Activated naive CD8-positive, alpha-beta T cell treated with anti-CD3 and anti-CD28 coated beads, Interleukin-2, amount 50 U/mL, for 24 hours (primary cell): ENCODE measurements at regions not wholly inside any gene's neighbourhood (a gene's known extent, or its start where the extent isn't known, plus 50 kb on each side); places are given as distances from the start of the nearest gene placed in this dataset.
A peak's percentile ranks its signal among the peaks of the same experiment; 100 is the strongest.
"Not testable (repeated sequence)": the region's sequence is repeated elsewhere in the genome, so short reads cannot be mapped to it uniquely, and the experiment has no call there.

Source experiments
- ATAC-seq: fragments of 150-1000 bp; cut with Tn5 transposase; one replicate; pipeline ENCODE4 v1.10.0; 2021
- DNase-seq: peaks from one replicate; pipeline ENCODE4 v3.0.0; 2021
- H3K27ac Mint-ChIP-seq: one replicate; pipeline ENCODE4 v1.8.0; 2021; ENCODE audit warnings: mild to moderate bottlenecking, mixed read lengths
- H3K27me3 Mint-ChIP-seq: one replicate; pipeline ENCODE4 v1.8.0; 2021; ENCODE audit warnings: mixed read lengths
- H3K36me3 Mint-ChIP-seq: one replicate; pipeline ENCODE4 v1.8.0; 2021; ENCODE audit warnings: low read depth, mixed read lengths
- H3K4me1 Mint-ChIP-seq: one replicate; pipeline ENCODE4 v1.8.0; 2021; ENCODE audit warnings: mixed read lengths
- H3K4me3 Mint-ChIP-seq: one replicate; pipeline ENCODE4 v1.8.0; 2021; ENCODE audit warnings: mild to moderate bottlenecking, moderate library complexity, mixed read lengths
- H3K9me3 Mint-ChIP-seq: one replicate; pipeline ENCODE4 v1.8.0; 2021; ENCODE audit warnings: mixed read lengths

GRCh38 chr12:42030588-42030987 lies 114.1 kb downstream of the GXYLT1 start:
- no peak for ATAC-seq
- Mint-ChIP-seq H3K4me1 (no peaks in the 10 kb centered on the region), H3K27ac (no peak overlapping the region), H3K36me3 (no peaks in the 10 kb centered on the region), H3K4me3 (no peak overlapping the region), H3K27me3 (peaks cover 5% of the 10 kb centered on the region), H3K9me3 (no peaks in the 10 kb centered on the region)
- no peak for DNase-seq

GRCh38 chr12:42027546-42027945 lies 117.1 kb downstream of the GXYLT1 start:
- Mint-ChIP-seq H3K9me3 (no peaks in the 10 kb centered on the region), H3K4me3 (no peak overlapping the region), H3K36me3 (no peaks in the 10 kb centered on the region), H3K27me3 (peaks cover 17% of the 10 kb centered on the region), H3K4me1 (peaks cover 8% of the 10 kb centered on the region), H3K27ac (no peak overlapping the region)
- no peak for DNase-seq
- ATAC-seq, result no peak

GRCh38 chr12:42024495-42024830 lies 120.2 kb downstream of the GXYLT1 start:
- no peak for DNase-seq
- ATAC-seq, result no peak
- H3K4me3 Mint-ChIP-seq, result peak overlapping the region; percentile 61
- H3K4me1 Mint-ChIP-seq, result peaks cover 8% of the 10 kb centered on the region
- H3K36me3 Mint-ChIP-seq, result no peaks in the 10 kb centered on the region
- no peaks in the 10 kb centered on the region for H3K9me3 Mint-ChIP-seq
- H3K27me3 Mint-ChIP-seq, result peaks cover 18% of the 10 kb centered on the region
- no peak overlapping the region for H3K27ac Mint-ChIP-seq

DNA sequence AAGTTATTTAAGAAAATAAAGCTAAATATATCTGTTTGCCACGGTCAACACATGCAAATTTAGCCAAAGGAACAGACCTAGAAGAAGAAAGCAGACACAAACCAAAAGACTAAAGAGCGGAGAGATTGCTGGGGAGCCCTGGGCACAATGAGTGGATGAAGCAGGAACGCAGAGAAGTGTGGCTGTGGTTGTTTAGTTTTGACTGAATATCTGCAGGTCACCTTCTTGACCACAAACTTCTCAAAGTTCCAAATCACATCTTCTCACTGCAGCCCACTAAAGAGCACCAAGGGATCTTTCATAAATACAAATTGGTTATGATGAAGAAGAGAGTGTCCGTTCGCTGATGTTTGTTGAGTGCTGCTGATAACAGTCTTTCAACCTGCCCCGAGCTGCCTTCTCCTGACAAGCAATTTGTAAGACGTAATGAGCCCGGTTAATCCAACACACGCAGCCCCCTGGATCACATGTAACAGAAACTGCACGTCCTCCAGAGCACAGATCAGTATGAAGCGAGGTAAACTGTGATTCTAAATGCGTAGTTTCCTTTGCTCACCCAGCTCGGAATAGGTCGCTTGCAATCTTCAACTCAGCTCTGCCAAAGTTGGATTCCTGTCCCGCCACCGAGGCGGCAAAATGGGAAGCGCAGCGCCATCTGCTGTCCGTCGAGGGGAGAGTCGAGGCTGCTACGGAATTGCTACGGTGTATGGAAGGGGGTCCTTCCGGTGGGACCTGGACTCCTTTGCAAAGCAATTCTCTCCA lies 120.8 kb downstream of the GXYLT1 start:
- Mint-ChIP-seq H3K27ac (no peak overlapping the region), H3K27me3 (peaks cover 18% of the 10 kb centered on the region), H3K36me3 (no peaks in the 10 kb centered on the region), H3K9me3 (no peaks in the 10 kb centered on the region), H3K4me3 (peak overlapping the region; percentile 61), H3K4me1 (peaks cover 8% of the 10 kb centered on the region)
- DNase-seq (peak; percentile 75), ATAC-seq (peak; percentile 81)

GRCh38 chr12:42021937-42022336 lies 122.7 kb downstream of the GXYLT1 start:
- H3K4me3 Mint-ChIP-seq, DNase-seq, H3K36me3 Mint-ChIP-seq, ATAC-seq, H3K27ac Mint-ChIP-seq, H3K9me3 Mint-ChIP-seq, H3K4me1 Mint-ChIP-seq: not testable (repeated sequence)
- peaks cover 18% of the 10 kb centered on the region for H3K27me3 Mint-ChIP-seq

DNA sequence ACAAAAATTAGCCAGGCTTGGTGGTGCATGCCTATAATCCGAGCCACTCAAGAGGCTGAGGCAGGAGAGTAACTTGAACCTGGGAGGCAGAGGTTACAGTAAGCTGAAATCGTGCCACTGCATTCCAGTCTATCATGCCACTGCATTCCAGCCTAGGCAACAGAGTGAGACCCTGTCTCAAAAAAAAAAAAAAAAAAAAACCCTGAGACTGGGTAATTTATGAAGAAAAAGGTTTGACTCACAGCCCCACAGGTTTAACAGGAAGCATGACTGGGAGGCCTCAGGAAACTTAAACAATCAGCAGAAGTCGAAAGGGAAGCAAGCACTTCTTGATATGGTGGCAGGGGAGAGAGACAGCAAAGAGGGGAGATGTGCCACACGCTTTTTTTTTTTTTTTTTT lies 123.2 kb downstream of the GXYLT1 start:
- H3K36me3 Mint-ChIP-seq, result no peaks in the 10 kb centered on the region
- ATAC-seq (no peak), DNase-seq (no peak)
- H3K4me1 Mint-ChIP-seq, result peaks cover 8% of the 10 kb centered on the region
- H3K27ac Mint-ChIP-seq, result no peak overlapping the region
- H3K4me3 Mint-ChIP-seq, result no peak overlapping the region
- peaks cover 18% of the 10 kb centered on the region for H3K27me3 Mint-ChIP-seq
- H3K9me3 Mint-ChIP-seq, result no peaks in the 10 kb centered on the region

- no peak overlapping the region for H3K4me3 Mint-ChIP-seq
- no peak for DNase-seq
- ATAC-seq, result no peak
- no peak overlapping the region for H3K27ac Mint-ChIP-seq
- H3K36me3 Mint-ChIP-seq, result no peaks in the 10 kb centered on the region
- peaks cover 18% of the 10 kb centered on the region for H3K27me3 Mint-ChIP-seq
- no peaks in the 10 kb centered on the region for H3K9me3 Mint-ChIP-seq
- H3K4me1 Mint-ChIP-seq, result peaks cover 8% of the 10 kb centered on the region
Measured at GRCh38 chr12:42020226-42020625, 124.4 kb downstream of the GXYLT1 start.

- H3K27ac Mint-ChIP-seq, result no peak overlapping the region
- peaks cover 8% of the 10 kb centered on the region for H3K4me1 Mint-ChIP-seq
- no peaks in the 10 kb centered on the region for H3K36me3 Mint-ChIP-seq
- H3K27me3 Mint-ChIP-seq, result peaks cover 18% of the 10 kb centered on the region
- H3K4me3 Mint-ChIP-seq, result no peak overlapping the region
- DNase-seq, result no peak
- ATAC-seq, result no peak
- H3K9me3 Mint-ChIP-seq, result no peaks in the 10 kb centered on the region
Measured at GRCh38 chr12:42019746-42020145, 124.9 kb downstream of the GXYLT1 start.

- Mint-ChIP-seq H3K9me3 (no peaks in the 10 kb centered on the region), H3K36me3 (no peaks in the 10 kb centered on the region), H3K4me3 (no peak overlapping the region), H3K27me3 (peaks cover 6% of the 10 kb centered on the region), H3K4me1 (no peaks in the 10 kb centered on the region), H3K27ac (no peak overlapping the region)
- no peak for ATAC-seq
- no peak for DNase-seq
Measured at GRCh38 chr12:42017051-42017450, 127.6 kb downstream of the GXYLT1 start.

DNA sequence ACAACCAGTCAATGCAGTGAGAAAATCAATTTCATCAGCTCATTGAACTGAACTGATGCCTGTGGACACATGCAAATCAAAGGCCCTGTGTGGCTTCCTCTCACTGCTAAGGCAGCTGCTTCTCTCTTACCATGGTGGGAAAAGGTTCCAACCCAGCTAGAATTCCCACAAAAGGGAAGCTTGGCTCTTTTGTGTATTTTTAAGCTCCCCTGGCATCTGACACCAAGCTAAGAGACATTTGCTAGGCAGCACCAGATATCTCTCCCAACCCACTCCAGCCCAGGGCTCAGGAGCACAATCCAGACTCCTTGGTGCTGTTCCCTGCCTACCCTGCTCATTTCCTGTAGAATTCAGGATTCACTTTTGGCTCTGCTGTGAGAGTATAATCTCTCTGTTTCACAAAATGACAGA lies 129.6 kb downstream of the GXYLT1 start:
- H3K4me1 Mint-ChIP-seq, result no peaks in the 10 kb centered on the region
- no peak overlapping the region for H3K27ac Mint-ChIP-seq
- H3K27me3 Mint-ChIP-seq, result peaks cover 3% of the 10 kb centered on the region
- no peaks in the 10 kb centered on the region for H3K36me3 Mint-ChIP-seq
- H3K9me3 Mint-ChIP-seq, result no peaks in the 10 kb centered on the region
- no peak for ATAC-seq
- H3K4me3 Mint-ChIP-seq, result no peak overlapping the region
- no peak for DNase-seq

DNA sequence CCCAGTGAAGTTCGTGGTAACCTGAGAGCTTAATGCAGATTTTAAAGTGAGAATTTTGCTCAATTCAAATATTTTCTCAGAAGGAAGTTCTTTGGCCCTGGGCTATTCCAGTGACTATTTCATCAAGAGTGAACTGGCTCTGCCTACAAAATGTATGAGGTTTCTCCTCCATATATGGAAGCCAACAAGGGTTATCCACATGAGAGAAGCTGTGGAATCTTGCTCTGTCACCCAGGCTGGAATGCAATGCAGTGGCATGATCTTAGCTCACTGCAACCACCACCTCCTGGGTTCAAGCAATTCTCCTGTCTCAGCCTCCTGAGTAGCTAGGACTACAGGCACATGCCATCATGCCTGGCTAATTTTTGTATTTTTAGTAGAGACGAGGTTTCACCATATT lies 132.2 kb downstream of the GXYLT1 start:
- H3K9me3 Mint-ChIP-seq, ATAC-seq: not testable (repeated sequence)

GRCh38 chr12:42010715-42011114 lies 134.0 kb downstream of the GXYLT1 start:
- Mint-ChIP-seq H3K9me3 (no peaks in the 10 kb centered on the region), H3K27ac (no peak overlapping the region), H3K4me3 (no peak overlapping the region), H3K4me1 (no peaks in the 10 kb centered on the region), H3K27me3 (peaks cover 1% of the 10 kb centered on the region), H3K36me3 (no peaks in the 10 kb centered on the region)
- DNase-seq (no peak), ATAC-seq (no peak)

More for the DNA sequence above, 132.2 kb downstream of the GXYLT1 start:
- not testable (repeated sequence) for H3K27me3 Mint-ChIP-seq, H3K4me1 Mint-ChIP-seq, H3K36me3 Mint-ChIP-seq, H3K4me3 Mint-ChIP-seq, DNase-seq, H3K27ac Mint-ChIP-seq

- Mint-ChIP-seq H3K9me3 (no peaks in the 10 kb centered on the region), H3K36me3 (no peaks in the 10 kb centered on the region), H3K27ac (no peak overlapping the region), H3K4me1 (no peaks in the 10 kb centered on the region), H3K27me3 (peaks cover 1% of the 10 kb centered on the region), H3K4me3 (no peak overlapping the region)
- DNase-seq, result no peak
- no peak for ATAC-seq
Measured at GRCh38 chr12:42010257-42010656, 134.4 kb downstream of the GXYLT1 start.

GRCh38 chr12:42008996-42009395 lies 135.7 kb downstream of the GXYLT1 start:
- DNase-seq (no peak), ATAC-seq (no peak)
- Mint-ChIP-seq H3K4me3 (no peak overlapping the region), H3K27me3 (peaks cover 1% of the 10 kb centered on the region), H3K36me3 (no peaks in the 10 kb centered on the region), H3K4me1 (no peaks in the 10 kb centered on the region), H3K27ac (no peak overlapping the region), H3K9me3 (no peaks in the 10 kb centered on the region)

GRCh38 chr12:42003031-42003430 lies 141.6 kb downstream of the GXYLT1 start:
- H3K9me3 Mint-ChIP-seq, result no peaks in the 10 kb centered on the region
- no peak overlapping the region for H3K4me3 Mint-ChIP-seq
- no peaks in the 10 kb centered on the region for H3K4me1 Mint-ChIP-seq
- H3K27ac Mint-ChIP-seq, result no peak overlapping the region
- ATAC-seq, result no peak
- H3K27me3 Mint-ChIP-seq, result peaks cover 2% of the 10 kb centered on the region
- H3K36me3 Mint-ChIP-seq, result no peaks in the 10 kb centered on the region
- DNase-seq, result no peak

DNA sequence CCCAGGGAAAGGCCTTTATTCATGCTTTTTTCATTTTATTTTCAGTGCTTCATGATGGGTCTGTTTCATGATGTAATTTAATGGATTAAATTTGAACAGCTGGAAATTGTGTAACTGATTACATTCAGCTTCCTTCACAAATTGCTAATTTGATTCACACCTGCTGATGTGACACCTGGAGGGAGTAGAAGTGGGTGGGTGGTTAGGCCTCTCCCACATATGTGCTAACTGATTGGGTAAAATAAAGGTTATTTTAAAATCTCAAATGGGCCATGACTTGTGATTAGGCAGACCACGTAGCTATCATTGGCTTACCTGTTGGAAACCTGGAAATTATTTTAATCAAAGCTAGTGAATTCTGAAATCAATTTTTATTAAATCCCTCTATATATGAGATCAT lies 142.1 kb downstream of the GXYLT1 start:
- ATAC-seq (no peak), DNase-seq (no peak)
- Mint-ChIP-seq H3K36me3 (no peaks in the 10 kb centered on the region), H3K27ac (no peak overlapping the region), H3K4me3 (no peak overlapping the region), H3K4me1 (no peaks in the 10 kb centered on the region), H3K9me3 (no peaks in the 10 kb centered on the region), H3K27me3 (peaks cover 2% of the 10 kb centered on the region)
